ENCODE measurements at regions not wholly inside any gene's neighbourhood (a gene's known extent, or its start where the extent isn't known, plus 50 kb on each side); places are given as distances from the start of the nearest gene placed in this dataset.

- no peak for DNase-seq (ENCODE audit: low spot score)
These were observed 508.2 kb downstream of the METTL15 start for GRCh38 chr11:28616160-28616965.

GRCh38 chr11:28615542-28615941, 507.4 kb downstream of the METTL15 start:
- DNase-seq (ENCODE audit: low spot score): no peak

- DNase-seq (ENCODE audit: low spot score): no peak
These were observed 498.7 kb downstream of the METTL15 start for GRCh38 chr11:28606930-28607329.

DNA sequence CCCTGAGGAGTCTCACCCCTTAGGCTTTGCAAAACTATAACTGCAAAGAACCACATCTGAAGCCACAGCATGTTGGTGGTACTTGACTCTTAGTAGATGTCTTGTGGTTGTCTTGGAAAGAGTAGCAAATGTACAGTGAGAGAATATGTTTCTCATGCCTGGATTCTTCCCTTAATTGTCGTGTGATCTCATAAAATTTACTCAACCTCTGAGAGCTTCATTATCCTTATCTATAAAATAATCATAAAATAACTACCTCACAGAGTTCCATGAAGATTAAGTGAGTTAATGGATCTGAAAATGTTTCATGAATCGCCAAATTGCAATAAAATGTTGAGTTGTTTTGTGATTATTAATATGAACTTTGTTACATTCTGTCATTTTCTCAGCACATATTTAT, 491.5 kb downstream of the METTL15 start:
- DNase-seq (ENCODE audit: low spot score): no peak

- no peak for DNase-seq (ENCODE audit: low spot score)
These were observed 490.3 kb downstream of the METTL15 start for GRCh38 chr11:28598531-28598930.

DNA sequence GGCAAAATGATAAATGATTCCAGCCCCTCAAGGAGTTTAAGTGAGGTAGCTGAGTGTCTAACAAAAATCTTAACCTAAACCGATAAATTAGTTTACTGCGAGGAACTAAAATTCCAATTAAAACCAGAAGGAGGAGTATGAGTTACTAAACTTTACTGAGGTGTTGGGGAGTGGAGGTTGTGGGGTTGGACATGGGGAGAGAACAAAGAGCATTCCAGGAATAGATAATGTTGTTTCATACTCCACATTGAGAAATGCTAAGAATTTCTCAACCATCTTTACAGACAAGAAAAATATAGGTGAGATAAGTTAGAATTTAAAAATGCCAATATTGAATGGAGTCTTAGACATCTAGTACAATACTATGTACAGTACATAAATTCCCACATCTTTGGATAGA, 488.6 kb downstream of the METTL15 start:
- DNase-seq (ENCODE audit: low spot score): no peak

- no peak for DNase-seq (ENCODE audit: low spot score)
These were observed 484.0 kb downstream of the METTL15 start for GRCh38 chr11:28592141-28592540.

- no peak for DNase-seq (ENCODE audit: low spot score)
These were observed 476.8 kb downstream of the METTL15 start for GRCh38 chr11:28584992-28585391.

DNA sequence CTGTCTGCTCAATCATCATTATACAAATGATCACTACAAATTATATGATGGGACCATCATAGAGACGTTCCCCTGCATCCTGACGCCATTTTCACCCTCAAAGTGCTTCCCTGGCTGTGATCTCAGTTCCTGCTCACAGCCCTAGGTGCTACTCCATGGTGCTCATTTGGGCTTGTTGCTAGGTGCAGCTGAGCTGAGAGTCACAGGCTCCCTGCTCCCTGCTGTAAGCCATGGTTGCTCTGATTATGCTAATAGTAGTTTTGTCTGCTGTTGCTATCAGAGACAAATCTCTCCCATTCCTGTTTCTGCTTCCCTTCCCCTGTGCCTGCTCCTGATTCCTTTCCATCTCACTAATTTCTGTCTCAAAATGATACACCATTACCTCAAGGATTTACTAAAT, 474.3 kb downstream of the METTL15 start:
- no peak for DNase-seq (ENCODE audit: low spot score)

DNA sequence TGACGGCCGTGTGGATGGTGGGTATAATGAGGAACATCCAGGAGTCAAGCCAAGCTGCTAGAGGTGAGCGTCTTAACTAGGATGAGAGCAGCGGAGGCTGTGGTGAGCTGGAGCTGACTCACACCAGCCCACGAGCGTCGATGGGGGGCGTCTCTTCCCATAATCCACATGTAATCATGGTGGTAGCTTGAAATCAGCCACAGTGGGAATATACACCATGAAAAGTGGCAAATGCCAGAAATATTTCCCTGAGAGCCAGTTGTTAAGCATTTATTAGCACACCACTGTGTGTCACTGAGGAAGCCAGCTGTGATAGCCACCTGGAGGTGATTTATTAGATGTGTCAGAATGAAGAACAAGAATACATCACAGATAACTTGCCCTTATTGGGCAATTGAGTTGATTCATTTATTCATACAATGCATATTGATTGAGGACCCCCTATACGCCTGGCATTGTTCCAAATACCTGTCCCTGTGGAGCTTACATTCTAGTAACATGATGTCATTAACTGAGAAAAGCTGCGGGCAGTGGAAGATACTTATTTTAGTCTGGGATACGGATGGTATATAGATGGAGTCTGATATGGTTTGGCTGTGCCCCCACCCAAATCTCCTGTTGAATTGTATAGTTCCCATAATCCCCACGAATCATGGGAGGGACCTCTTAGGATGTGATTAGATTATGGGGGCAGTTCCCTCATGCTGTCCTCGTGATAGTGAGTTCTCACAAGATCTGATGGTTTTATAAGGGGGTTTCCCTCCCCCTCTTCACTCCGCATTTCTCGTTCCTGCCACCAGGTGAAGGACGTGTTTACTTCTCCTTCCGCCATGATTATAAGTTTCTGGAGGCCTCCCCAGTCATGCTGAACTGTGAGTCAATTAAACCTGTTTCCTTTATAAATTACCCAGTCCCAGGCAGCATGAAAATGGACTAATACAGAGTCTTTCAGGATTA, 473.4 kb downstream of the METTL15 start:
- DNase-seq (ENCODE audit: low spot score): no peak

GRCh38 chr11:28571371-28571770, 463.2 kb downstream of the METTL15 start:
- DNase-seq (ENCODE audit: low spot score): no peak

- no peak for DNase-seq (ENCODE audit: low spot score)
These were observed 460.9 kb downstream of the METTL15 start for GRCh38 chr11:28569106-28569505.

GRCh38 chr11:28566339-28567089, 458.3 kb downstream of the METTL15 start:
- DNase-seq (ENCODE audit: low spot score): peak; percentile 66

DNA sequence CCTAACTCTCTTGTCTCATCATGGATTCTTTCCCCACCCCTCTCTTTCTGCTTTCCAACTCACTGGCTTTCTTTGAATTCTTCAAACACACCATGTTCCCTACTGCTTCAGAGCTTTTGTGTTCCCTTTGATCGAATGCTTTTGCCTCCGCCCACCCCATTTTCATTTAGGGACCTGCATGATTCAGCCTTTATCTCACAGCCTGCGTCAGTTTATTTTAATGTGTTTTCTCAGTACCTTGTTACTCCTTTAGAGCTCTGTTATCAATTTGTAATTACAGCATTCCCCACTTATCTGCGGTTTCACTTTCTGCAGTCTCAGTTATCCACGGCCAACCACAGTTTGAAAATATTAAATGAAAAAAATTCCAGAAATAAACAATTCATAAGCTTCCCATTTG, 451.3 kb downstream of the METTL15 start:
- no peak for DNase-seq (ENCODE audit: low spot score)

GRCh38 chr11:28547321-28547741, 439.1 kb downstream of the METTL15 start:
- no peak for DNase-seq (ENCODE audit: low spot score)

DNA sequence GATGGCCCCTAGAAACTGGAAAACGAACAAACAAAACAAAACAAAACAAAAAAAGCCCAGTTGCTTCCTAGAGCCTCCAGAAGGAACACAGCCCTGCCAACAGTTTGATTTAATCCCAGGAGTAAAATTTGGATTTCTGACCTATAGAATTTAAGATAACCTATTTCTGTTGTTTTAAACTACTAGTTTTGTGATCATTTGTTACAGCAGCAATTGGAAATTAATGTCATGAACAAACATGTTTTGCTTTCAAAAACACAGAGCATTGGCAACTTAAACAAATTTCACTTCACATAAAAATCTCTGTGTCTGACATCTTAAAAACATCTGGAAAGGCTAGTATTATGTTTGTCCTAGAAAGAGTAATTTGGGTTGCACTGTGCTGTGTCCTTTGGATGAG, 437.3 kb downstream of the METTL15 start:
- no peak for DNase-seq (ENCODE audit: low spot score)

DNA sequence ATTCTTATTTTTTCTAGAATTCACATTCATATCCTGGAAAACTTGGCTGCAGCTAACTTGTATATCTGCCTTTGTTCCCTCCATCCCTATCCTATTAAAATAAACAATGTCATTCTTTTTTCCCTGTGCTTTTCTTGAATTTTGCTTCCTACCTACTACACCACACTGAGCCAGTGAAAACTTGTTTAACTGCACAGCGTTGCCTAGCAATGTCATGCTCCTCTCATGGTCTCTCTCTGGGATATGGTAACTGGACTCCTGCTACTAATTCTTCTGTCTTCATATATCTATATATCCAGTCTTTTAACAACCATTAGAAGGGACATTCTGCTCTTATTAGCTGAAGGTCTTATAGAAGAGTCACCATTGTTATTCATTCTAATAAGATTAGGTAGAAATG, 434.4 kb downstream of the METTL15 start:
- DNase-seq (ENCODE audit: low spot score): no peak

DNA sequence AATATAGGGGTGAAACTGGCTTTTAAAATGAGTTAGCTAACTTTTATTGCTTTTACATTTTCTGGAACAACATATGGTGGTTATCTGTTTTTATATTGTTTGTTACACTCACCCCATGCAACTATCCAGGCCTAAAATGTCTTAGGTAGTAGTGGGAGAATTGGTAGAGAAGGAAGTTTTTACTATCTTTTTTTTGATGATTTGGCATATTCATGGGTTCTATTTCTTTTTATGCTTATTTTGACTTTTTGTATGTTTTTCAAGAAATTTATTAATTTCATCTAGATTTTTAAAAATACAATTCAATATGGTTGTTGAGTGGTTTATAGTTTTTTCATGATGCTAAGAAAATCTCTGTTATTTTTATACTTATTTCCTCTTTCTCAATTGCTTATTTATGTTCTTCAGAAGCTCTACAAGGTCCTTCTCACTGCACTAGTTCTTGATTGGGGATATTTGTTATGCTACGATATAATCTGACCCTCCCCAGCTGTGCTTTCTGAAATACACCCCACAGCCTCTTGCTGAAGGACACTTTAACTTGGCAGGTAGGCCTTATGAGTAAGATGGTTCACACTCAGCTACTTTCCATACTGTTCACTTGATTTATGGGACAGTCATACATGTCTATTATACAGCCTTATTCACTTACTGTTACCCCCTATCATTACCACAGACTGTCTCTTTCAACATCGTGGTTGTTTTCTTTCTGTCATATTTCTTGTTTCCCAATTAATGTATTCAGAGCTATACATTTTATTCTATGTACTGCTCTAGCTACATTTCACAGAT, 431.2 kb downstream of the METTL15 start:
- no peak for DNase-seq (ENCODE audit: low spot score)

GRCh38 chr11:28537822-28538221, 429.6 kb downstream of the METTL15 start:
- no peak for DNase-seq (ENCODE audit: low spot score)

DNA sequence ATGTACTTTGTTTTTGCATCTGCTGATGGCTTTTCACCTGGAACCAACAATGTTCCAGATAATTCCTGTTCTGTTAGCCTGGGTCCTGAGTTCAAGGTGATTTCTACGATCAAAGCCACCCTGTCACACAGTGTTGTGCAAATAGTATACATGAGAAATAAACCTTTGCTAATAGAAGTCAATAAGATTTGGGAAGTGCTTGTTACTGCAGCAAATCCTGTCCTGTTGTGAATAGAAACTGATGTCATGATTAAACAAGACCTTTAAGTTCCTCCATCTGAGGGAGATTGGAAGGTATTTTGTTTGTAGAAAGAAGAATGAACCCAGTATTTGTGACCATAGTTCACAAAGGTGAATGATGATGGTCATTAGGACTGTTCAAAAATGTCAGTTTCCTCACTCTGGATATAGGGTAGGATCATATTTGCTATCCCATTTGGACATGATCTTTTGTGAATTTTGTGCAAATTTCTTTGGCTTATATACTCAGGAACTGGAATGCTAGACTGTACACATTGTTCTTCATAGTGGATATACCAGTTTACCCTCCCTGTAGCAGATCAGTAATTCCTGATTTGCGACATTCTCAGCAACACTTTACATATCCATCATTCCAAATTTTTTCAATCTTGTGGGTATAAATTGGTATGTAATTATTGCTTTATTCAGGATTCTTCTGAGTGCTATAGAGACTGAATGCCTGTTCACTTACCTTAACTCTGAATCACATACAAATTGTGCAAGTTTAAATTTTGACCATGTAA, 428.5 kb downstream of the METTL15 start:
- DNase-seq (ENCODE audit: low spot score): no peak

DNA sequence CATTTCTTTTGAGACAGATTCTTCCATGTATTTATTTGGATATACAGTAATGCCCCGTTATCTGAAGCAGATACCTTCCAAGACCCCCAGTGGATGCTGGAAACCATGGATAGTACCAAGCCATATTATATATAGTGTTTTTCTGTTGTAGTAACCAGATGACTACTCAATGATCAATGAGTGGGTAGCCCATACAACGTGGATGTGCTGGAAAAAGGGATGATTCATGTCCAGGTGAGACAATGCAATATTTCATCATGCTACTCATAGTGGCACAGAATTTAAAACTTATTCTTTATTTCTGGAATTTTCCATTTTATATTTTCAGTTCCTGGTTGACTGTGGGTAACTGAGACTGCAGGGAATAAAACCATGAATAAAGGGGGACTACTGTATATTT, 427.5 kb downstream of the METTL15 start:
- DNase-seq (ENCODE audit: low spot score): no peak

Measured in left forelimb (tissue), 1 donor.